GM23338 (cell line): ENCODE measurements at regions not wholly inside any gene's neighbourhood (a gene's known extent, or its start where the extent isn't known, plus 50 kb on each side); places are given as distances from the start of the nearest gene placed in this dataset.

Source experiments
- ATAC-seq: fragments of 200-7000 bp; cut with Tn5 transposase; 3 replicates; pipeline ENCODE4 v1.9.1; 2020
- DNase-seq: peaks from one replicate; pipeline ENCODE4 v3.0.0-alpha.2; 2015; ENCODE audit warnings: low spot score
- H2AFZ ChIP-seq: fragments of 200-600 bp; sonication (generic); 2 replicates; pipeline ENCODE4 v1.8.0; 2016; ENCODE audit warnings: antibody characterized with exemption, mild to moderate bottlenecking, moderate library complexity
- H3F3A ChIP-seq: fragments of 200-600 bp; sonication (generic); replicated peaks from 2 replicates; pipeline ENCODE4 v1.8.0; 2017; ENCODE audit warnings: antibody characterized with exemption, mixed run types, low read depth
- H3K27ac ChIP-seq: fragments of 200-600 bp; sonication (generic); 2 replicates; pipeline ENCODE4 v1.6.1; 2016; ENCODE audit warnings: low read depth
- H3K27me3 ChIP-seq: fragments of 200-600 bp; sonication (generic); 2 replicates; pipeline ENCODE4 v1.8.0; 2016; ENCODE audit warnings: mild to moderate bottlenecking, mixed run types, moderate library complexity; ENCODE audit not compliant: insufficient read depth
- H3K36me3 ChIP-seq: fragments of 200-600 bp; sonication (generic); 2 replicates; pipeline ENCODE4 v1.8.0; 2016; ENCODE audit warnings: mild to moderate bottlenecking; ENCODE audit not compliant: insufficient read depth
- H3K4me1 ChIP-seq: fragments of 200-600 bp; sonication (generic); 2 replicates; pipeline ENCODE4 v1.8.0; 2016; ENCODE audit warnings: mild to moderate bottlenecking, moderate library complexity; ENCODE audit not compliant: insufficient read depth
- H3K4me2 ChIP-seq: fragments of 200-600 bp; sonication (generic); 2 replicates; pipeline ENCODE4 v1.7.1; 2017; ENCODE audit warnings: mixed run types
- H3K4me3 ChIP-seq: fragments of 200-600 bp; sonication (generic); 2 replicates; pipeline ENCODE4 v1.6.1; 2016; ENCODE audit warnings: mixed run types
- H3K79me2 ChIP-seq: fragments of 200-600 bp; sonication (generic); replicated peaks from 2 replicates; pipeline ENCODE4 v1.8.0; 2017; ENCODE audit warnings: mild to moderate bottlenecking; ENCODE audit not compliant: insufficient read depth
- H3K9me2 ChIP-seq: fragments of 200-600 bp; sonication (generic); 2 replicates; pipeline ENCODE4 v1.8.0; 2017; ENCODE audit not compliant: insufficient read depth
- H4K20me1 ChIP-seq: fragments of 200-600 bp; sonication (generic); replicated peaks from 2 replicates; pipeline ENCODE4 v1.8.0; 2017; ENCODE audit warnings: mild to moderate bottlenecking; ENCODE audit not compliant: insufficient read depth
- H3K27ac Mint-ChIP-seq: 2 replicates; pipeline ENCODE4 v1.8.0; 2020; ENCODE audit warnings: inconsistent platforms, mild to moderate bottlenecking, moderate library complexity, mixed read lengths
- H3K27me3 Mint-ChIP-seq: 3 replicates; pipeline ENCODE4 v1.8.0; 2022; ENCODE audit warnings: low read depth, mild to moderate bottlenecking, moderate library complexity, mixed read lengths, inconsistent platforms; ENCODE audit not compliant: insufficient read depth, poor library complexity
- H3K36me3 Mint-ChIP-seq: 3 replicates; pipeline ENCODE4 v1.8.0; 2021; ENCODE audit warnings: low read depth, mild to moderate bottlenecking, inconsistent platforms, moderate library complexity, mixed read lengths
- H3K4me1 Mint-ChIP-seq: 3 replicates; pipeline ENCODE4 v1.8.0; 2020; ENCODE audit warnings: mild to moderate bottlenecking, inconsistent platforms, mixed read lengths
- H3K4me3 Mint-ChIP-seq: 3 replicates; pipeline ENCODE4 v1.8.0; 2021; ENCODE audit warnings: moderate library complexity, mild to moderate bottlenecking, inconsistent platforms, mixed read lengths
- H3K9me3 Mint-ChIP-seq: 3 replicates; pipeline ENCODE4 v1.8.0; 2020; ENCODE audit warnings: moderate library complexity, mild to moderate bottlenecking, inconsistent platforms, mixed read lengths
- CREB1 ChIP-seq: fragments of 250-450 bp; sonication (Bioruptor Pico); IDR thresholded peaks from 2 replicates; pipeline ENCODE4 v1.5.0; 2020; ENCODE audit warnings: low read depth, mild to moderate bottlenecking, moderate library complexity
- EZH2 ChIP-seq: fragments of 200-600 bp; sonication (generic); IDR thresholded peaks from one replicate; pipeline ENCODE4 v1.8.0; 2017; ENCODE audit warnings: antibody characterized with exemption, mild to moderate bottlenecking, low read depth; ENCODE audit not compliant: unreplicated experiment
- EZH2phosphoT487 ChIP-seq: fragments of 200-600 bp; sonication (generic); IDR thresholded peaks from one replicate; pipeline ENCODE4 v1.8.1; 2018; ENCODE audit warnings: antibody characterized with exemption; ENCODE audit not compliant: unreplicated experiment
- JUNB ChIP-seq: IDR thresholded peaks from one replicate; pipeline ENCODE4 v1.6.1; 2016; ENCODE audit warnings: antibody characterized with exemption; ENCODE audit not compliant: unreplicated experiment
- NANOG ChIP-seq: IDR thresholded peaks from 2 replicates; pipeline ENCODE4 v1.6.1; 2016; ENCODE audit warnings: antibody characterized with exemption, borderline replicate concordance
- POLR2AphosphoS5 ChIP-seq: IDR thresholded peaks from 2 replicates; pipeline ENCODE4 v1.6.1; 2016; ENCODE audit warnings: antibody characterized with exemption, low read depth
- STAT1 ChIP-seq: IDR thresholded peaks from one replicate; pipeline ENCODE4 v1.6.1; 2016; ENCODE audit warnings: antibody characterized with exemption; ENCODE audit not compliant: unreplicated experiment
- ZNF114 ChIP-seq: fragments of 250-450 bp; sonication (Bioruptor Pico); IDR thresholded peaks from 2 replicates; pipeline ENCODE4 v1.5.0; 2020; ENCODE audit warnings: mild to moderate bottlenecking, moderate library complexity
- TF ChIP-seq, protein P1 (sequence below): IDR thresholded peaks from one replicate; pipeline ENCODE4 v1.6.1; 2018; ENCODE audit warnings: antibody characterized with exemption; ENCODE audit not compliant: unreplicated experiment
- TF ChIP-seq, protein P2 (sequence below): fragments of 250-450 bp; sonication (Bioruptor Pico); IDR thresholded peaks from 2 replicates; pipeline ENCODE4 v1.5.0; 2020; ENCODE audit warnings: mild to moderate bottlenecking, moderate library complexity

DNA sequence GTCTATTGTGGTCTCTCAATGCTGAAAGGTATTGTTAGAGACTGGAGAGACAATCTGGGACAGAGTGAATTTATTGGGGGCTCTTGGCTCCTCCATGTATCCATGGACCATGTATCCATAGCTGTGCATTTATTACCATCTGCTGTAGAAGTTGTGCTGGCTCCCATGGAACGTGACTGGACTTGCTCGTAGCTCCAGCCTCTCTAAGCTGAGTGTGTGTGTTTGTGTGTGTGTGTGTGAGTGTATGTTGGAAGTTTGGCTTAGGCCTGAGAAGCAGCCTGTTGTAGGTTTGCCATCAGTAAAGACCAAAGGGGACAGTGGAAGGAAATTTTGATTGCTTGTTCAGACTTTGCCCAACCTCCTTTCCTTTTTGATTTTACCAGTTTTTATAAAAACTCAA, 105.7 kb upstream of the USP24 start (continued):
- TF ChIP-seq, protein P1, sequence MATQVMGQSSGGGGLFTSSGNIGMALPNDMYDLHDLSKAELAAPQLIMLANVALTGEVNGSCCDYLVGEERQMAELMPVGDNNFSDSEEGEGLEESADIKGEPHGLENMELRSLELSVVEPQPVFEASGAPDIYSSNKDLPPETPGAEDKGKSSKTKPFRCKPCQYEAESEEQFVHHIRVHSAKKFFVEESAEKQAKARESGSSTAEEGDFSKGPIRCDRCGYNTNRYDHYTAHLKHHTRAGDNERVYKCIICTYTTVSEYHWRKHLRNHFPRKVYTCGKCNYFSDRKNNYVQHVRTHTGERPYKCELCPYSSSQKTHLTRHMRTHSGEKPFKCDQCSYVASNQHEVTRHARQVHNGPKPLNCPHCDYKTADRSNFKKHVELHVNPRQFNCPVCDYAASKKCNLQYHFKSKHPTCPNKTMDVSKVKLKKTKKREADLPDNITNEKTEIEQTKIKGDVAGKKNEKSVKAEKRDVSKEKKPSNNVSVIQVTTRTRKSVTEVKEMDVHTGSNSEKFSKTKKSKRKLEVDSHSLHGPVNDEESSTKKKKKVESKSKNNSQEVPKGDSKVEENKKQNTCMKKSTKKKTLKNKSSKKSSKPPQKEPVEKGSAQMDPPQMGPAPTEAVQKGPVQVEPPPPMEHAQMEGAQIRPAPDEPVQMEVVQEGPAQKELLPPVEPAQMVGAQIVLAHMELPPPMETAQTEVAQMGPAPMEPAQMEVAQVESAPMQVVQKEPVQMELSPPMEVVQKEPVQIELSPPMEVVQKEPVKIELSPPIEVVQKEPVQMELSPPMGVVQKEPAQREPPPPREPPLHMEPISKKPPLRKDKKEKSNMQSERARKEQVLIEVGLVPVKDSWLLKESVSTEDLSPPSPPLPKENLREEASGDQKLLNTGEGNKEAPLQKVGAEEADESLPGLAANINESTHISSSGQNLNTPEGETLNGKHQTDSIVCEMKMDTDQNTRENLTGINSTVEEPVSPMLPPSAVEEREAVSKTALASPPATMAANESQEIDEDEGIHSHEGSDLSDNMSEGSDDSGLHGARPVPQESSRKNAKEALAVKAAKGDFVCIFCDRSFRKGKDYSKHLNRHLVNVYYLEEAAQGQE: no peak
- no peak for TF ChIP-seq CREB1 (CRISPR knock-in tag)
- TF ChIP-seq EZH2phosphoT487: no peak
- no peak for TF ChIP-seq STAT1
- no peak for TF ChIP-seq ZNF114 (CRISPR knock-in tag)
- no peak for TF ChIP-seq POLR2AphosphoS5

DNA sequence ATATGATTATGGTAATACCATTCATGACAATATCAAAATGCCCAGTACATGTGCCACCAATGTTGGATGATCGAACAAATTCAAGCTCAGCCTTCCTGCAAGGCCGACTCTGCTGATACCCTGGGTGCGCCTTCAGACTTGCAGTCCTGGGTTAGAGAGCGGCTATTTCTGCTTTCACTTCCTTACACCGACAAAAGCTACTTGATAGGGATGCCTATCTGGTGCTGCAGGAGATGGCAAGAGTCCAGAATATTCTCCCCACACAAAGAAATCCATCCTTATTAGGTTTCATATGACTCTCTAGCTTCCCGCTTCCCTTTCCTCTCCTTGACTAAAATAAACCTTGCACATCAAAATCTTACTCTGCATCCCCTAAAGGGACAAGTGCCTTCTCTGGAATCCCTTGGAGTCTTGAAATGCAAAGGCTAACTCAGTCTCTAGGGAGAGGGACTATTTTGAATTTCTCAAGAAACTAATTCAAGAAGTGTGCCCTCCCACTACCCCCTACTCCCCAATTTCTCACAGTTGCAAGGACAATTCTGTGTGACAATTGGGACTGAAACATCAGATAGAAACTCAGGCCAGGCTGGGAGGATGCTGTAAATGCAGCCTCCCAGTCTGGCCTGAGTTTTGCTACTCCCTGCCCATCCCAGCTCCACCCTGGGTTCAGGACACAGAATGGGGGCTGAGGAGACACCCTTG, 103.1 kb upstream of the USP24 start:
- peak overlapping the region; percentile 72; the same call in 1 of the 2 replicates for H2AFZ ChIP-seq
- peaks cover 7% of the 10 kb centered on the region for H3K4me1 ChIP-seq
- H3K4me2 ChIP-seq: no peak overlapping the region
- H3K4me3 ChIP-seq: no peak overlapping the region
- peaks cover 2% of the 10 kb centered on the region; the same call in 1 of the 2 replicates for H3K9me2 ChIP-seq
- no peaks in the 10 kb centered on the region for H4K20me1 ChIP-seq
- H3K36me3 ChIP-seq: no peaks in the 10 kb centered on the region
- Mint-ChIP-seq H3K27ac (no peak overlapping the region), H3K36me3 (no peaks in the 10 kb centered on the region), H3K9me3 (no peaks in the 10 kb centered on the region), H3K27me3 (peaks cover 2% of the 10 kb centered on the region), H3K4me3 (no peak overlapping the region), H3K4me1 (peaks cover 8% of the 10 kb centered on the region)
- H3K27ac ChIP-seq: no peak overlapping the region
- DNase-seq (no peak), ATAC-seq (no peak)
- H3K79me2 ChIP-seq: no peaks in the 10 kb centered on the region
- no peaks in the 10 kb centered on the region for H3K27me3 ChIP-seq
- H3F3A ChIP-seq: no peaks in the 10 kb centered on the region
- no peak for TF ChIP-seq EZH2phosphoT487
- TF ChIP-seq CREB1 (CRISPR knock-in tag): no peak
- TF ChIP-seq JUNB: no peak
- TF ChIP-seq, protein P1: no peak
- TF ChIP-seq EZH2: no peak
- TF ChIP-seq NANOG: no peak
- TF ChIP-seq ZNF114 (CRISPR knock-in tag): no peak
- TF ChIP-seq, protein P2, sequence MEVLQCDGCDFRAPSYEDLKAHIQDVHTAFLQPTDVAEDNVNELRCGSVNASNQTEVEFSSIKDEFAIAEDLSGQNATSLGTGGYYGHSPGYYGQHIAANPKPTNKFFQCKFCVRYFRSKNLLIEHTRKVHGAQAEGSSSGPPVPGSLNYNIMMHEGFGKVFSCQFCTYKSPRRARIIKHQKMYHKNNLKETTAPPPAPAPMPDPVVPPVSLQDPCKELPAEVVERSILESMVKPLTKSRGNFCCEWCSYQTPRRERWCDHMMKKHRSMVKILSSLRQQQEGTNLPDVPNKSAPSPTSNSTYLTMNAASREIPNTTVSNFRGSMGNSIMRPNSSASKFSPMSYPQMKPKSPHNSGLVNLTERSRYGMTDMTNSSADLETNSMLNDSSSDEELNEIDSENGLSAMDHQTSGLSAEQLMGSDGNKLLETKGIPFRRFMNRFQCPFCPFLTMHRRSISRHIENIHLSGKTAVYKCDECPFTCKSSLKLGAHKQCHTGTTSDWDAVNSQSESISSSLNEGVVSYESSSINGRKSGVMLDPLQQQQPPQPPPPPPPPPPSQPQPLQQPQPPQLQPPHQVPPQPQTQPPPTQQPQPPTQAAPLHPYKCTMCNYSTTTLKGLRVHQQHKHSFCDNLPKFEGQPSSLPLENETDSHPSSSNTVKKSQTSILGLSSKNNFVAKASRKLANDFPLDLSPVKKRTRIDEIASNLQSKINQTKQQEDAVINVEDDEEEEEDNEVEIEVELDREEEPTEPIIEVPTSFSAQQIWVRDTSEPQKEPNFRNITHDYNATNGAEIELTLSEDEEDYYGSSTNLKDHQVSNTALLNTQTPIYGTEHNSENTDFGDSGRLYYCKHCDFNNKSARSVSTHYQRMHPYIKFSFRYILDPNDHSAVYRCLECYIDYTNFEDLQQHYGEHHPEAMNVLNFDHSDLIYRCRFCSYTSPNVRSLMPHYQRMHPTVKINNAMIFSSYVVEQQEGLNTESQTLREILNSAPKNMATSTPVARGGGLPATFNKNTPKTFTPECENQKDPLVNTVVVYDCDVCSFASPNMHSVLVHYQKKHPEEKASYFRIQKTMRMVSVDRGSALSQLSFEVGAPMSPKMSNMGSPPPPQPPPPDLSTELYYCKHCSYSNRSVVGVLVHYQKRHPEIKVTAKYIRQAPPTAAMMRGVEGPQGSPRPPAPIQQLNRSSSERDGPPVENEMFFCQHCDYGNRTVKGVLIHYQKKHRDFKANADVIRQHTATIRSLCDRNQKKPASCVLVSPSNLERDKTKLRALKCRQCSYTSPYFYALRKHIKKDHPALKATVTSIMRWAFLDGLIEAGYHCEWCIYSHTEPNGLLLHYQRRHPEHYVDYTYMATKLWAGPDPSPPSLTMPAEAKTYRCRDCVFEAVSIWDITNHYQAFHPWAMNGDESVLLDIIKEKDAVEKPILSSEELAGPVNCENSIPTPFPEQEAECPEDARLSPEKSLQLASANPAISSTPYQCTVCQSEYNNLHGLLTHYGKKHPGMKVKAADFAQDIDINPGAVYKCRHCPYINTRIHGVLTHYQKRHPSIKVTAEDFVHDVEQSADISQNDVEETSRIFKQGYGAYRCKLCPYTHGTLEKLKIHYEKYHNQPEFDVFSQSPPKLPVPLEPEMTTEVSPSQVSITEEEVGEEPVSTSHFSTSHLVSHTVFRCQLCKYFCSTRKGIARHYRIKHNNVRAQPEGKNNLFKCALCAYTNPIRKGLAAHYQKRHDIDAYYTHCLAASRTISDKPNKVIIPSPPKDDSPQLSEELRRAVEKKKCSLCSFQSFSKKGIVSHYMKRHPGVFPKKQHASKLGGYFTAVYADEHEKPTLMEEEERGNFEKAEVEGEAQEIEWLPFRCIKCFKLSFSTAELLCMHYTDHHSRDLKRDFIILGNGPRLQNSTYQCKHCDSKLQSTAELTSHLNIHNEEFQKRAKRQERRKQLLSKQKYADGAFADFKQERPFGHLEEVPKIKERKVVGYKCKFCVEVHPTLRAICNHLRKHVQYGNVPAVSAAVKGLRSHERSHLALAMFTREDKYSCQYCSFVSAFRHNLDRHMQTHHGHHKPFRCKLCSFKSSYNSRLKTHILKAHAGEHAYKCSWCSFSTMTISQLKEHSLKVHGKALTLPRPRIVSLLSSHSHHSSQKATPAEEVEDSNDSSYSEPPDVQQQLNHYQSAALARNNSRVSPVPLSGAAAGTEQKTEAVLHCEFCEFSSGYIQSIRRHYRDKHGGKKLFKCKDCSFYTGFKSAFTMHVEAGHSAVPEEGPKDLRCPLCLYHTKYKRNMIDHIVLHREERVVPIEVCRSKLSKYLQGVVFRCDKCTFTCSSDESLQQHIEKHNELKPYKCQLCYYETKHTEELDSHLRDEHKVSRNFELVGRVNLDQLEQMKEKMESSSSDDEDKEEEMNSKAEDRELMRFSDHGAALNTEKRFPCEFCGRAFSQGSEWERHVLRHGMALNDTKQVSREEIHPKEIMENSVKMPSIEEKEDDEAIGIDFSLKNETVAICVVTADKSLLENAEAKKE (CRISPR knock-in tag): no peak
